H1 (cell line): ENCODE measurements at regions not wholly inside any gene's neighbourhood (a gene's known extent, or its start where the extent isn't known, plus 50 kb on each side); places are given as distances from the start of the nearest gene placed in this dataset.

Experiments used
- CTCF ChIA-PET: fragments of 300-600 bp; sonication (Branson Sonifier 250); formaldehyde crosslinking; loops from one replicate; lab custom pipeline; 2021; ENCODE audit not compliant: partially characterized antibody; lab: Charles Lee
- POLR2A ChIA-PET: fragments of 300-600 bp; sonication (Branson Sonifier 250); formaldehyde crosslinking; loops from one replicate; lab custom pipeline; 2021; ENCODE audit warnings: inconsistent platforms; ENCODE audit not compliant: partially characterized antibody; lab: Charles Lee
- DNase-seq, 2 experiments: peaks; one replicate each; pipeline versions ENCODE4 v3.0.0 to v3.0.0-alpha.2; 2010 to 2022; ENCODE audit warnings: low spot score in 2 of 2, low read depth in 1 of 2, mixed read lengths in 1 of 2
- FAIRE-seq: peaks from 2 replicates; lab custom pipeline; 2011; peaks lifted over from hg19 to GRCh38; lab: Jason Lieb, UNC
- H2AFZ ChIP-seq: 2 replicates; pipeline ENCODE4 v1.8.1; 2012; ENCODE audit warnings: low read length, inconsistent platforms
- H2AK5ac ChIP-seq: 2 replicates; pipeline ENCODE4 v1.6.1; 2013; ENCODE audit warnings: low read depth, low read length
- H2BK120ac ChIP-seq: replicated peaks from 2 replicates; pipeline ENCODE3; 2013; ENCODE audit warnings: low read depth, low read length, inconsistent platforms
- H2BK12ac ChIP-seq: 2 replicates; pipeline ENCODE4 v1.6.1; 2013; ENCODE audit warnings: low read depth, low read length
- H2BK15ac ChIP-seq: 2 replicates; pipeline ENCODE4 v1.6.1; 2013; ENCODE audit warnings: low read length
- H2BK20ac ChIP-seq: 2 replicates; pipeline ENCODE4 v1.6.1; 2013; ENCODE audit warnings: low read length
- H2BK5ac ChIP-seq: 2 replicates; pipeline ENCODE4 v1.6.1; 2013; ENCODE audit warnings: low read depth, low read length
- H3K14ac ChIP-seq: 2 replicates; pipeline ENCODE4 v1.6.1; 2013; ENCODE audit warnings: inconsistent platforms; ENCODE audit not compliant: insufficient read length
- H3K18ac ChIP-seq: 2 replicates; pipeline ENCODE4 v1.6.1; 2013; ENCODE audit warnings: low read length; ENCODE audit errors: extremely low read depth
- H3K23ac ChIP-seq: 2 replicates; pipeline ENCODE4 v1.6.1; 2013; ENCODE audit warnings: inconsistent platforms; ENCODE audit not compliant: insufficient read length
- H3K23me2 ChIP-seq: 2 replicates; pipeline ENCODE4 v1.6.1; 2013; ENCODE audit warnings: low read depth, low read length
- H3K27ac ChIP-seq: 2 replicates; pipeline ENCODE4 v1.6.1; 2011; ENCODE audit warnings: low read depth, low read length, inconsistent platforms
- H3K27me3 ChIP-seq, 4 experiments: replicated peaks in 1 of 4; 1 replicate in 1 of 4; 2 replicates in 3 of 4; pipeline versions ENCODE4 v1.6.1 to v1.8.1; 2011 to 2013; ENCODE audit warnings: low read length in 3 of 4, mild to moderate bottlenecking in 3 of 4, inconsistent platforms in 2 of 4, mixed read lengths in 2 of 4, moderate library complexity in 1 of 4; ENCODE audit not compliant: control insufficient read depth in 3 of 4, insufficient read depth in 3 of 4; ENCODE audit errors: extremely low read depth in 1 of 4
- H3K36me3 ChIP-seq, 4 experiments: 2 replicates each; pipeline versions ENCODE4 v1.6.1 to v1.8.1; 2011 to 2013; ENCODE audit warnings: mild to moderate bottlenecking in 4 of 4, low read length in 3 of 4, moderate library complexity in 2 of 4, control low read depth in 1 of 4, inconsistent platforms in 1 of 4; ENCODE audit not compliant: insufficient read depth in 4 of 4, control insufficient read depth in 2 of 4
- H3K4ac ChIP-seq: replicated peaks from 2 replicates; pipeline ENCODE3; 2013; ENCODE audit warnings: low read length, low read depth, mixed read lengths, inconsistent platforms; ENCODE audit not compliant: insufficient read length
- H3K4me1 ChIP-seq, 4 experiments: replicated peaks in 1 of 4; 1 replicate in 1 of 4; 2 replicates in 3 of 4; pipeline versions ENCODE4 v1.6.1 to v1.8.1; 2011 to 2013; ENCODE audit warnings: low read length in 3 of 4, inconsistent platforms in 2 of 4, mixed read lengths in 1 of 4; ENCODE audit not compliant: insufficient read depth in 4 of 4, control insufficient read depth in 3 of 4
- H3K4me2 ChIP-seq, 2 experiments: 2 replicates each; pipeline versions ENCODE4 v1.6.1 to v1.8.1; 2011 to 2013; ENCODE audit warnings: low read depth in 2 of 2, low read length in 2 of 2, control low read depth in 1 of 2, inconsistent platforms in 1 of 2, mild to moderate bottlenecking in 1 of 2; ENCODE audit not compliant: insufficient read depth in 1 of 2
- H3K4me3 ChIP-seq, 4 experiments: fragments of 200-600, 300-600 bp in 1 of 4; sonication (generic), shearing (Covaris generic), sonication (Bioruptor Twin) in 1 of 4; 2 replicates each; pipeline versions ENCODE4 v1.5.1 to v1.8.1; 2011 to 2016; ENCODE audit warnings: low read length in 4 of 4, low read depth in 3 of 4, control low read depth in 2 of 4, inconsistent platforms in 2 of 4, mild to moderate bottlenecking in 2 of 4, mixed read lengths in 1 of 4, moderate library complexity in 1 of 4; ENCODE audit not compliant: insufficient read depth in 2 of 4; ENCODE audit errors: extremely low read depth in 1 of 4
- H3K56ac ChIP-seq: replicated peaks from 2 replicates; pipeline ENCODE3; 2013; ENCODE audit warnings: low read depth, mild to moderate bottlenecking, mixed read lengths, low read length, inconsistent platforms; ENCODE audit not compliant: insufficient read length
- H3K79me1 ChIP-seq: 2 replicates; pipeline ENCODE4 v1.6.1; 2013; ENCODE audit warnings: low read depth, low read length, control low read depth
- H3K79me2 ChIP-seq, 2 experiments: 2 replicates each; pipeline versions ENCODE4 v1.6.1 to v1.8.1; 2012 to 2013; ENCODE audit warnings: low read length in 2 of 2, mild to moderate bottlenecking in 2 of 2, inconsistent platforms in 1 of 2; ENCODE audit not compliant: insufficient read depth in 2 of 2, control insufficient read depth in 1 of 2
- H3K9ac ChIP-seq, 4 experiments: replicated peaks in 1 of 4; 1 replicate in 1 of 4; 2 replicates in 3 of 4; pipeline versions ENCODE4 v1.6.1 to v1.8.1; 2011 to 2013; ENCODE audit warnings: low read depth in 3 of 4, low read length in 3 of 4, control low read depth in 2 of 4, mild to moderate bottlenecking in 2 of 4, moderate library complexity in 2 of 4, inconsistent platforms in 1 of 4; ENCODE audit errors: extremely low read depth in 1 of 4
- H3K9me3 ChIP-seq, 2 experiments: 2 replicates each; pipeline versions ENCODE4 v1.6.1 to v1.8.1; 2012 to 2013; ENCODE audit warnings: mild to moderate bottlenecking in 2 of 2, moderate library complexity in 2 of 2, control low read depth in 1 of 2, inconsistent platforms in 1 of 2, low read depth in 1 of 2, low read length in 1 of 2, mixed read lengths in 1 of 2; ENCODE audit not compliant: insufficient read depth in 2 of 2
- H4K20me1 ChIP-seq, 2 experiments: replicated peaks in 1 of 2; 2 replicates each; pipeline versions ENCODE3 to v1.8.1; 2011 to 2013; ENCODE audit warnings: inconsistent platforms in 2 of 2, low read length in 2 of 2, mild to moderate bottlenecking in 1 of 2; ENCODE audit not compliant: insufficient read depth in 2 of 2, control insufficient read depth in 1 of 2
- H4K5ac ChIP-seq: 2 replicates; pipeline ENCODE4 v1.6.1; 2013; ENCODE audit warnings: low read length, low read depth, mixed read lengths, inconsistent platforms; ENCODE audit not compliant: insufficient read length
- H4K8ac ChIP-seq: 2 replicates; pipeline ENCODE4 v1.8.0; 2013; ENCODE audit warnings: mild to moderate bottlenecking, moderate library complexity, low read length, inconsistent platforms; ENCODE audit not compliant: insufficient read depth; ENCODE audit errors: extremely low read depth
- H4K91ac ChIP-seq: replicated peaks from 2 replicates; pipeline ENCODE3; 2013; ENCODE audit warnings: low read length, mixed read lengths, inconsistent platforms; ENCODE audit not compliant: insufficient read length
- BRCA1 ChIP-seq: IDR thresholded peaks from 2 replicates; pipeline ENCODE4 v1.6.1; 2012; ENCODE audit warnings: low read depth, low read length, improper control_type of control experiment
- CHD1 ChIP-seq: IDR thresholded peaks from 2 replicates; pipeline ENCODE4 v1.6.1; 2012; ENCODE audit warnings: low read depth, low read length, improper control_type of control experiment
- CTBP2 ChIP-seq: IDR thresholded peaks from 2 replicates; pipeline ENCODE4 v1.7.0; 2011; ENCODE audit warnings: borderline replicate concordance, mild to moderate bottlenecking, moderate library complexity, mixed read lengths, low read length; ENCODE audit not compliant: insufficient read depth, insufficient read length
- HDAC6 ChIP-seq: IDR thresholded peaks from one replicate; pipeline ENCODE4 v1.7.1; 2012; ENCODE audit warnings: low read depth, mild to moderate bottlenecking, inconsistent platforms, low read length, moderate library complexity
- KDM1A ChIP-seq: fragments of 200-600, 300-600 bp; sonication (generic); IDR thresholded peaks from 2 replicates; pipeline ENCODE4 v1.7.1; 2016; ENCODE audit warnings: mild to moderate bottlenecking, low read length, borderline replicate concordance
- KDM4A ChIP-seq: IDR thresholded peaks from one replicate; pipeline ENCODE4 v1.7.1; 2012; ENCODE audit warnings: low read depth, mild to moderate bottlenecking, moderate library complexity, low read length, inconsistent platforms; ENCODE audit not compliant: severe bottlenecking
- POLR2AphosphoS5 ChIP-seq: IDR thresholded peaks from 2 replicates; pipeline ENCODE4 v1.6.1; 2011; ENCODE audit warnings: low read depth, low read length
- RAD21 ChIP-seq, 2 experiments: IDR thresholded peaks in 1 of 2; conservative IDR thresholded peaks in 1 of 2; 2 replicates each; pipeline ENCODE4 v1.6.1; 2011; ENCODE audit warnings: low read depth in 2 of 2, low read length in 2 of 2, improper control_type of control experiment in 1 of 2, inconsistent platforms in 1 of 2, mild to moderate bottlenecking in 1 of 2, moderate library complexity in 1 of 2
- RNF2 ChIP-seq: fragments of 200-900, 300-1000 bp; sonication (generic); IDR thresholded peaks from 2 replicates; pipeline ENCODE4 v1.7.1; 2016; ENCODE audit warnings: borderline replicate concordance, low read depth, mild to moderate bottlenecking, antibody characterized with exemption, low read length; ENCODE audit not compliant: poor library complexity, severe bottlenecking; ENCODE audit errors: missing control alignments
- SUZ12 ChIP-seq: fragments of 200-600 bp; sonication (generic); IDR thresholded peaks from 2 replicates; pipeline ENCODE4 v1.6.1; 2012; ENCODE audit warnings: mild to moderate bottlenecking, inconsistent platforms, low read length, moderate library complexity, mixed read lengths
- TEAD4 ChIP-seq: IDR thresholded peaks from 2 replicates; pipeline ENCODE4 v1.6.1; 2012; ENCODE audit warnings: low read depth, low read length, inconsistent platforms, mixed read lengths
- ZNF274 ChIP-seq: IDR thresholded peaks from 2 replicates; pipeline ENCODE4 v1.7.0; 2012; ENCODE audit warnings: low read length, borderline replicate concordance; ENCODE audit errors: extremely low read depth
- WGBS, 2 experiments: shearing (Covaris generic) in 1 of 2; methylation state at CpG; one replicate each; pipeline versions ENCODE4 v1.1.6 to v1.1.7; 2013 to 2015; ENCODE audit warnings: low lambda C conversion rate in 2 of 2, mixed read lengths in 2 of 2, inconsistent platforms in 1 of 2, low coverage in 1 of 2, missing lambda C conversion rate in 1 of 2; ENCODE audit not compliant: insufficient replicate concordance in 2 of 2, insufficient coverage in 1 of 2, insufficient read length in 1 of 2; ENCODE audit errors: extremely low coverage in 1 of 2, missing lambda C conversion rate in 1 of 2; 5-methylcytosine and 5-hydroxymethylcytosine counted together
- TF ChIP-seq, protein P1 (sequence below): IDR thresholded peaks from 2 replicates; pipeline ENCODE4 v1.6.1; 2011; ENCODE audit warnings: low read length, improper control_type of control experiment

DNA sequence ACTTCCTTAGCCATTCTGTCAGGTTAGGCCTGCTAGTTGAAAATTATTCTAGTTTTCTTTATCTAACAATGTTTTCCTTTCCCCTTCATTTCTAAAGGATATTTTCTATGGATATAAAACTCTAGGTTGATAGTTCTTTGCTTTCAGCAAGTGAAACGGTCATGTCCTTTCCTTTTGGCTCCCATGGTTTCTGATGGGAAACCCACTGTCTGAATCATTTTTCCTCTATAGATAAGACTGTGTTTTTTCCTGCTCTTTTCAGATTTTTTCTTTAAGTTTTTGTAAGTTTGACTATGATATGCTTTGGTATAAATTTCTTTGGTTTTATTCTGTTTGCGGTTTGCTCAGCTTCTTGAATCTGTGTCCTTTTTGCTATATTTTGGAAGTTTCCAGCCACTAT lies 800.9 kb downstream of the USP25 start:
- Histone ChIP-seq H2BK5ac (no peak overlapping the region), H3K4ac (no peak overlapping the region), H3K79me2 (no peaks in the 10 kb centered on the region), H4K20me1 (no peaks in the 10 kb centered on the region), H2BK12ac (no peak overlapping the region), H3K23ac (no peak overlapping the region), H2BK20ac (no peak overlapping the region), H2BK120ac (no peak overlapping the region), H3K27me3 (no peaks in the 10 kb centered on the region), H4K91ac (no peak overlapping the region), H3K79me1 (no peaks in the 10 kb centered on the region), H3K23me2 (no peaks in the 10 kb centered on the region), H3K9me3 (no peaks in the 10 kb centered on the region), H3K18ac (no peak overlapping the region), H2AFZ (no peak overlapping the region), H3K4me2 (no peak overlapping the region), H4K8ac (no peak overlapping the region), H2BK15ac (no peak overlapping the region), H3K36me3 (no peaks in the 10 kb centered on the region), H2AK5ac (no peak overlapping the region), H3K56ac (no peak overlapping the region), H4K5ac (no peak overlapping the region), H3K4me1 (peaks cover 0 to 2% (median 0%) of the 10 kb centered on the region in 4 experiments; a peak in 1 of 7 replicates), H3K27ac (no peak overlapping the region), H3K14ac (no peak overlapping the region), H3K4me3 (no peak overlapping the region), H3K9ac (no peak overlapping the region)
- DNase-seq (no peak), FAIRE-seq (no peak)
- POLR2A ChIA-PET: no interaction called here
- 98% methylated on average over 2 of the region's 2 CpGs; no CpG with 5 or more reads in 1 of the 2 experiments for WGBS, 2 experiments
- CTCF ChIA-PET: no interaction called here
- TF ChIP-seq ZNF274: no peak
- no peak for TF ChIP-seq CHD1
- TF ChIP-seq KDM1A: no peak
- no peak for TF ChIP-seq TEAD4
- no peak for TF ChIP-seq CTBP2
- TF ChIP-seq POLR2AphosphoS5: no peak
- TF ChIP-seq, protein P1, sequence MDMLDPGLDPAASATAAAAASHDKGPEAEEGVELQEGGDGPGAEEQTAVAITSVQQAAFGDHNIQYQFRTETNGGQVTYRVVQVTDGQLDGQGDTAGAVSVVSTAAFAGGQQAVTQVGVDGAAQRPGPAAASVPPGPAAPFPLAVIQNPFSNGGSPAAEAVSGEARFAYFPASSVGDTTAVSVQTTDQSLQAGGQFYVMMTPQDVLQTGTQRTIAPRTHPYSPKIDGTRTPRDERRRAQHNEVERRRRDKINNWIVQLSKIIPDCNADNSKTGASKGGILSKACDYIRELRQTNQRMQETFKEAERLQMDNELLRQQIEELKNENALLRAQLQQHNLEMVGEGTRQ: no peak
- no peak for TF ChIP-seq BRCA1
- no peak for TF ChIP-seq SUZ12
- TF ChIP-seq RAD21 (IDR thresholded peaks at IDR 0.05 in 1 of 2, conservative IDR thresholded peaks at IDR 0.05 in 1 of 2; ENCODE audit: low read depth in 2 of 2, low read length in 2 of 2): no peak
- no peak for TF ChIP-seq RNF2
- TF ChIP-seq KDM4A: no peak
- TF ChIP-seq HDAC6: no peak
